ENCODE measurements at regions not wholly inside any gene's neighbourhood (a gene's known extent, or its start where the extent isn't known, plus 50 kb on each side); places are given as distances from the start of the nearest gene placed in this dataset.

DNA sequence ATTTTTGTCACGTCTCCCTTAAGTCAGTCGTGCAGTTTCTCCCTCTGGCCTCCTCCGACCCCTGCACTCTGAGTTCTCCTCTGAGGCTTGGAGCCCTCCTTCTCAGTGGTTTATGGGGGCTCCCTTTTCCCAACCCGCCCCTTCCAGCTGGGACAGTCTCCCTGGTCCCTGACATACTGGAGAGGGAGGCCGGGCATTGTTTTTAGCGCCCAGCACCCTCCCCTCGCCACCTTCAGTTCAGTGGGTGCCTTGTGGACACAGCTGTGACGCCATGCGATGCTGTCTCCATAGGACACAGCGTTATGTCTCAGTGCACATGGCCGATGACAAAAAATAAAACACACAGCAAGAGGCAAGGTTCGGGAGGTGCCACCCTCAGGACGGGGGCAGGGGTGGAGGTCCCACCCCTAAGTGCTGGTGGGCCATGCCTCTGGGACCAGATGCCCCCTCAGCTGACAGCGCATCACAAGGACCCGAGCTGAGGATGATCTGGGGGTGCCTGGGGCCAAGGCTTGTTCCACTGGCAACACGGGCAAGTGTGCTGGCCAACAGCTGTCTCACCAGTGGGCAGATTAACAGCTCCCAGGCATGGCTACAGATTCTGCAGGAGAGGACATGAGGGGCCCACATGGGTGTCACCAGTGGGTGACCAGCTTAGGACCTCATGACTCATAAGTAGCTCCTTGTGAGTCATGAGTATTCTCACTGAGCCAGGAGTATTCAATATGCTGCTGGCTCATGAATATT is 81.6 kb downstream of the PLXNA1 start:
- no peak overlapping the region for H3K4me3 ChIP-seq (ENCODE audit: low read depth, low read length)
- no peak for TF ChIP-seq CTCF (IDR thresholded peaks at IDR 0.05; ENCODE audit: insufficient read depth, low read depth, low read length, missing control alignments)
- no peak for DNase-seq (ENCODE audit: low read depth)

DNA sequence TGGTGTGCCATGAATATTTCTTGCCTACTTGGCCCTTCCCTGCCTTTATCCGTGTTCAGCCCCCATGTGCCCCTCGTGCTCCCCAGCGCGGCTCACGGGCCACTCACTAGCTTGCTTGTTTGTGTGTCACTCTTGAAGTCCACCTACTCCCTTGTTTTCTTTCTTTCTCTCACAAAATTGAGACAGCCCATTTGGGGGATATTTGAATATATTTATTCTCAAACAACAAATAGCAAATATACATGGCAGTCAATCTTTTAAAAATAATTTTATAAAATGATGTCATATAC is 82.2 kb downstream of the PLXNA1 start:
- TF ChIP-seq CTCF (IDR thresholded peaks at IDR 0.05; ENCODE audit: insufficient read depth, low read depth, low read length, missing control alignments), result no peak

GRCh38 chr3:127065561-127066290 is 82.8 kb downstream of the PLXNA1 start:
- no peak overlapping the region for H3K4me3 ChIP-seq (ENCODE audit: low read depth, low read length)
- DNase-seq (ENCODE audit: low read depth), result no peak
- no peak for TF ChIP-seq CTCF (IDR thresholded peaks at IDR 0.05; ENCODE audit: insufficient read depth, low read depth, low read length, missing control alignments)

More for the DNA sequence above, 82.2 kb downstream of the PLXNA1 start:
- no peak overlapping the region for H3K4me3 ChIP-seq (ENCODE audit: low read depth, low read length)
- DNase-seq (ENCODE audit: low read depth), result no peak

DNA sequence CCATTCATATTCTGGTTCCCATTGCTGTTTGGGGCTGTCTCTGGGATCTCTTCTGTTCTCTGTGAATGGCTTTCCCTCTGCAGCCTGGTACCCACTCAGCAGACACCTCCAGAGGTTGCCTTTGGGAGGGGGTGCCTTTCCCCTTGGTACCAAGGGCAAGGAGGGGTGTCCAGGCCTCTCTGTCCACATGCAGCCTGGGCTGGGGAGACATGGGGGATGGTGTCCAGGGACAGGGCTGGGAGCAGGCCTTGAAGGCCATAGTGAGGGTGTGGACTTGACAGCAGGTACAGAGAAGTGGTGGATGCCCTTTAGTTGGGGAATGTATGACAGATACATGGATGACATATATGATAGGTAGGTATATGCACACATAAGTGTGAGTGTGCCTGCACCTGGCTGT is 83.7 kb downstream of the PLXNA1 start:
- TF ChIP-seq CTCF (IDR thresholded peaks at IDR 0.05; ENCODE audit: insufficient read depth, low read depth, low read length, missing control alignments), result no peak
- no peak overlapping the region for H3K4me3 ChIP-seq (ENCODE audit: low read depth, low read length)
- DNase-seq (ENCODE audit: low read depth), result no peak

GRCh38 chr3:127067116-127067910 is 84.4 kb downstream of the PLXNA1 start:
- no peak for DNase-seq (ENCODE audit: low read depth)
- H3K4me3 ChIP-seq (ENCODE audit: low read depth, low read length), result no peak overlapping the region
- TF ChIP-seq CTCF (IDR thresholded peaks at IDR 0.05; ENCODE audit: insufficient read depth, low read depth, low read length, missing control alignments), result no peak

DNA sequence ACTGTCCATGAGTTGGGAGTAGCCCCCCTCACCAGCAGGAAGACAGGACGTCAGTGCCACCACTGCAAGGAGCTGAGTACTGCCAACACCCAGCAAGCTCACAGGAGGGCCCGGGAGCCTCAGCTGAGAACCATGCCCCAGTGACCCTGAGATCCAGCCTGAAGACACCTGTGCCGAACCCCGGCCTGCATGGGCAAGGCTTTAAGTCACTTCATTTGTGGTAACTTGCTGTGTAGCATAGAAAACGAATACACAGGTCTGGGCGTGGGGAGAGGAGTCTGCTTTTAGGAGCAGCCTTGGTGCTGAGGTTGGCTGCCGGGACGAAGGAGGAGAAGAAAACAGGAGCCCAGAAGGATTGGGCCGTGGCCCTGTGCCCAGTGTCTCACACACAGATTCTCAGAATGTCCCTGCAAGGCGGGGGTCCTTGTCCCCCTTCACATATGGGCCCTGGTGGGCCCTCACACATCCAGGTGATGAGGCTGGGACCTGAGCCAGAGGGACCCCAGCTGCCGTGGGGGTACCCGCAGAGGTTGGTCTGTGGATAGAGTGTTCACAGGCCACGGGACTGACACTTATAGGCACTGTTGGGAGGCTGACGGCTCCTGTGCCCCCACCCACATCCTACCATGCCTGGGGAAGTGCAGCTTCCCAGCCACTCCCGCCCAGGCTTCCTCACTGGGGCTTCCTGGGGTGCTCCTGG is 85.3 kb downstream of the PLXNA1 start:
- no peak overlapping the region for H3K4me3 ChIP-seq (ENCODE audit: low read depth, low read length)
- no peak for DNase-seq (ENCODE audit: low read depth)
- TF ChIP-seq CTCF (IDR thresholded peaks at IDR 0.05; ENCODE audit: insufficient read depth, low read depth, low read length, missing control alignments), result no peak

Measured in GM12865 (cell line).